Vagina (tissue), 2 donors: ENCODE measurements at regions not wholly inside any gene's neighbourhood (a gene's known extent, or its start where the extent isn't known, plus 50 kb on each side); places are given as distances from the start of the nearest gene placed in this dataset.

Experiments
- DNase-seq, 2 donors: peaks; one replicate each; pipeline ENCODE4 v3.0.0-alpha.2; 2017; ENCODE audit errors: extremely low spot score in 2 of 2
- H3K27ac ChIP-seq: fragments of 200-600 bp; sonication (generic); one replicate; pipeline ENCODE4 v1.5.1; 2019
- H3K27me3 ChIP-seq: fragments of 200-600 bp; sonication (generic); one replicate; pipeline ENCODE4 v1.5.1; 2019
- H3K36me3 ChIP-seq, 2 donors: fragments of 200-600 bp; sonication (generic); one replicate each; pipeline ENCODE4 v1.5.1; 2017 to 2019
- H3K4me1 ChIP-seq: fragments of 200-600 bp; sonication (generic); one replicate; pipeline ENCODE4 v1.5.1; 2019
- H3K4me3 ChIP-seq, 2 donors: fragments of 200-600 bp; sonication (generic); 1 replicate in 1 of 2; 2 replicates in 1 of 2; pipeline ENCODE4 v1.5.1; 2016 to 2019
- H3K9me3 ChIP-seq: fragments of 200-600 bp; sonication (generic); one replicate; pipeline ENCODE4 v1.5.1; 2019
- CTCF ChIP-seq, 3 experiments: fragments of 450-650 bp in 2 of 3; fragments of 200-600 bp in 1 of 3; sonication (generic) in 1 of 3; IDR thresholded peaks; one replicate each; pipeline ENCODE4 v1.5.1; 2017 to 2019; ENCODE audit warnings: antibody characterized with exemption in 3 of 3, mild to moderate bottlenecking in 2 of 3, moderate library complexity in 2 of 3
- POLR2A ChIP-seq, 2 donors: fragments of 450-650 bp; IDR thresholded peaks; one replicate each; pipeline ENCODE4 v1.6.1; 2017; ENCODE audit warnings: antibody characterized with exemption in 2 of 2, mild to moderate bottlenecking in 2 of 2, moderate library complexity in 2 of 2
- POLR2AphosphoS5 ChIP-seq, 2 donors: sonication (generic); formaldehyde crosslinking; IDR thresholded peaks; one replicate each; pipeline ENCODE4 v1.9.0; 2017; ENCODE audit warnings: antibody characterized with exemption in 2 of 2, mild to moderate bottlenecking in 2 of 2, low read depth in 1 of 2; ENCODE audit not compliant: insufficient read depth in 1 of 2
- intact Hi-C: fragments of 100-400 bp; cut with DNase I; formaldehyde crosslinking; loops from one replicate; pipeline ENCODE4 v1.15.1; 2023

- no peak overlapping the region for H3K27ac ChIP-seq
- no peaks in the 10 kb centered on the region for H3K36me3 ChIP-seq
- H3K27me3 ChIP-seq, result no peaks in the 10 kb centered on the region
- TF ChIP-seq POLR2AphosphoS5 (IDR thresholded peaks at IDR 0.05; ENCODE audit: insufficient read depth in 1 of 2, low read depth in 1 of 2) (no peak), POLR2A (IDR thresholded peaks at IDR 0.05) (no peak), CTCF (IDR thresholded peaks at IDR 0.05) (no peak)
- H3K4me1 ChIP-seq, result no peaks in the 10 kb centered on the region
- no peak overlapping the region for H3K4me3 ChIP-seq
- intact Hi-C loops, result no loop called here
- H3K9me3 ChIP-seq, result no peaks in the 10 kb centered on the region
- DNase-seq, result no peak
These were observed 100.2 kb upstream of the S1PR3 start for GRCh38 chr9:88891040-88891439.

GRCh38 chr9:88892724-88893123 lies 98.5 kb upstream of the S1PR3 start:
- no peak for TF ChIP-seq POLR2AphosphoS5 (IDR thresholded peaks at IDR 0.05; ENCODE audit: insufficient read depth in 1 of 2, low read depth in 1 of 2)
- no peak for TF ChIP-seq POLR2A (IDR thresholded peaks at IDR 0.05)
- no peak for TF ChIP-seq CTCF (IDR thresholded peaks at IDR 0.05)
- DNase-seq, result no peak
- intact Hi-C loops, result no loop called here

GRCh38 chr9:88897081-88897480 lies 94.2 kb upstream of the S1PR3 start:
- H3K36me3 ChIP-seq, result no peaks in the 10 kb centered on the region
- TF ChIP-seq CTCF (IDR thresholded peaks at IDR 0.05) (no peak), POLR2A (IDR thresholded peaks at IDR 0.05) (no peak), POLR2AphosphoS5 (IDR thresholded peaks at IDR 0.05; ENCODE audit: insufficient read depth in 1 of 2, low read depth in 1 of 2) (no peak)
- H3K27me3 ChIP-seq, result no peaks in the 10 kb centered on the region
- DNase-seq, result no peak
- no peak overlapping the region for H3K27ac ChIP-seq
- no peaks in the 10 kb centered on the region for H3K9me3 ChIP-seq
- H3K4me3 ChIP-seq, result no peak overlapping the region
- intact Hi-C loops, result no loop called here
- H3K4me1 ChIP-seq, result no peaks in the 10 kb centered on the region

More at GRCh38 chr9:88892724-88893123, 98.5 kb upstream of the S1PR3 start:
- H3K27me3 ChIP-seq, result no peaks in the 10 kb centered on the region
- H3K4me1 ChIP-seq, result no peaks in the 10 kb centered on the region
- H3K27ac ChIP-seq, result no peak overlapping the region
- no peaks in the 10 kb centered on the region for H3K36me3 ChIP-seq
- no peaks in the 10 kb centered on the region for H3K9me3 ChIP-seq
- H3K4me3 ChIP-seq, result no peak overlapping the region

GRCh38 chr9:88898039-88898720 lies 93.1 kb upstream of the S1PR3 start:
- Histone ChIP-seq H3K36me3 (no peaks in the 10 kb centered on the region), H3K27ac (no peak overlapping the region), H3K27me3 (no peaks in the 10 kb centered on the region), H3K4me1 (no peaks in the 10 kb centered on the region), H3K4me3 (no peak overlapping the region), H3K9me3 (no peaks in the 10 kb centered on the region)
- no peak for DNase-seq
- TF ChIP-seq POLR2AphosphoS5 (IDR thresholded peaks at IDR 0.05; ENCODE audit: insufficient read depth in 1 of 2, low read depth in 1 of 2) (no peak), CTCF (IDR thresholded peaks at IDR 0.05) (no peak), POLR2A (IDR thresholded peaks at IDR 0.05) (no peak)
- intact Hi-C loops, result no loop called here

GRCh38 chr9:88905506-88905905 lies 85.8 kb upstream of the S1PR3 start:
- no peaks in the 10 kb centered on the region for H3K4me1 ChIP-seq
- TF ChIP-seq CTCF (IDR thresholded peaks at IDR 0.05) (no peak), POLR2A (IDR thresholded peaks at IDR 0.05) (no peak), POLR2AphosphoS5 (IDR thresholded peaks at IDR 0.05; ENCODE audit: insufficient read depth in 1 of 2, low read depth in 1 of 2) (no peak)

More at GRCh38 chr9:88905506-88905905, 85.8 kb upstream of the S1PR3 start:
- no peak for DNase-seq
- Histone ChIP-seq H3K9me3 (no peaks in the 10 kb centered on the region), H3K4me3 (no peak overlapping the region), H3K27ac (no peak overlapping the region), H3K27me3 (no peaks in the 10 kb centered on the region), H3K36me3 (no peaks in the 10 kb centered on the region)
- intact Hi-C loops, result no loop called here
